ENCODE measurements at regions not wholly inside any gene's neighbourhood (a gene's known extent, or its start where the extent isn't known, plus 50 kb on each side); places are given as distances from the start of the nearest gene placed in this dataset.
A peak's percentile ranks its signal among the peaks of the same experiment; 100 is the strongest.
"Not testable (repeated sequence)": the region's sequence is repeated elsewhere in the genome, so short reads cannot be mapped to it uniquely, and the experiment has no call there.

GRCh38 chr2:212858496-212858895 is 292.9 kb downstream of the IKZF2 start:
- DNase-seq = no peak

- no peak for DNase-seq
Observed at GRCh38 chr2:212854771-212855170, 296.6 kb downstream of the IKZF2 start.

GRCh38 chr2:212854116-212854515 is 297.3 kb downstream of the IKZF2 start:
- no peak for DNase-seq

GRCh38 chr2:212845941-212846340 is 305.5 kb downstream of the IKZF2 start:
- no peak for DNase-seq

- DNase-seq = no peak
Observed at GRCh38 chr2:212843409-212844199, 305.0 kb upstream of the ERBB4 start.

GRCh38 chr2:212842544-212843185 is 304.1 kb upstream of the ERBB4 start:
- no peak for DNase-seq

- no peak for DNase-seq
Observed at GRCh38 chr2:212841460-212841859, 302.9 kb upstream of the ERBB4 start.

- no peak for DNase-seq
Observed at GRCh38 chr2:212832211-212833195, 293.9 kb upstream of the ERBB4 start.

- no peak for DNase-seq
Observed at GRCh38 chr2:212831671-212832199, 293.1 kb upstream of the ERBB4 start.

- DNase-seq = no peak
Observed at GRCh38 chr2:212816267-212816666, 277.7 kb upstream of the ERBB4 start.

GRCh38 chr2:212815453-212815852 is 276.9 kb upstream of the ERBB4 start:
- DNase-seq = no peak

GRCh38 chr2:212814941-212815340 is 276.3 kb upstream of the ERBB4 start:
- DNase-seq = peak; percentile 38

GRCh38 chr2:212811921-212812320 is 273.3 kb upstream of the ERBB4 start:
- DNase-seq = no peak

GRCh38 chr2:212811036-212811805 is 272.6 kb upstream of the ERBB4 start:
- no peak for DNase-seq

- no peak for DNase-seq
Observed at GRCh38 chr2:212797484-212798205, 259.0 kb upstream of the ERBB4 start.

GRCh38 chr2:212794471-212794870 is 255.9 kb upstream of the ERBB4 start:
- peak; percentile 0 for DNase-seq

- no peak for DNase-seq
Observed at GRCh38 chr2:212791569-212791968, 253.0 kb upstream of the ERBB4 start.

GRCh38 chr2:212786088-212786487 is 247.5 kb upstream of the ERBB4 start:
- not testable (repeated sequence) for DNase-seq

- DNase-seq = peak; percentile 35
Observed at GRCh38 chr2:212777020-212777491, 238.5 kb upstream of the ERBB4 start.

- DNase-seq = no peak
Observed at GRCh38 chr2:212773808-212774339, 235.3 kb upstream of the ERBB4 start.

- no peak for DNase-seq
Observed at GRCh38 chr2:212770240-212770639, 231.6 kb upstream of the ERBB4 start.
